Trophoblast cell (in vitro differentiated cells and primary cell): ENCODE measurements at regions not wholly inside any gene's neighbourhood (a gene's known extent, or its start where the extent isn't known, plus 50 kb on each side); places are given as distances from the start of the nearest gene placed in this dataset.
A peak's percentile ranks its signal among the peaks of the same experiment; 100 is the strongest.

Experiments
- DNase-seq, 2 donors: peaks; one replicate each; pipeline ENCODE4 v3.0.0-alpha.2; 2016
- H2AFZ ChIP-seq: 2 replicates; pipeline ENCODE4 v1.6.1; 2013; ENCODE audit warnings: low read length, moderate library complexity, mild to moderate bottlenecking; ENCODE audit not compliant: insufficient read depth, poor library complexity
- H2AK5ac ChIP-seq: 2 replicates; pipeline ENCODE4 v1.6.1; 2013; ENCODE audit warnings: mild to moderate bottlenecking, low read length
- H2BK120ac ChIP-seq: 2 replicates; pipeline ENCODE4 v1.6.1; 2013; ENCODE audit warnings: low read length, mild to moderate bottlenecking, moderate library complexity; ENCODE audit not compliant: insufficient read depth, poor library complexity
- H2BK12ac ChIP-seq: 2 replicates; pipeline ENCODE4 v1.6.1; 2013; ENCODE audit warnings: mild to moderate bottlenecking, low read length, moderate library complexity
- H2BK5ac ChIP-seq: 2 replicates; pipeline ENCODE4 v1.6.1; 2013; ENCODE audit warnings: low read length, low read depth, moderate library complexity, mild to moderate bottlenecking; ENCODE audit not compliant: poor library complexity
- H3K14ac ChIP-seq: 2 replicates; pipeline ENCODE4 v1.6.1; 2013; ENCODE audit warnings: mild to moderate bottlenecking, low read length
- H3K18ac ChIP-seq: 2 replicates; pipeline ENCODE4 v1.6.1; 2013; ENCODE audit warnings: mild to moderate bottlenecking, low read length
- H3K23ac ChIP-seq: 2 replicates; pipeline ENCODE4 v1.6.1; 2013; ENCODE audit warnings: low read length
- H3K27ac ChIP-seq: 2 replicates; pipeline ENCODE4 v1.5.1; 2013; ENCODE audit warnings: low read depth, mild to moderate bottlenecking, inconsistent platforms, low read length, moderate library complexity
- H3K27me3 ChIP-seq: 2 replicates; pipeline ENCODE4 v1.6.1; 2013; ENCODE audit warnings: inconsistent platforms, mild to moderate bottlenecking, low read length, moderate library complexity; ENCODE audit not compliant: insufficient read depth
- H3K36me3 ChIP-seq, 2 experiments: 1 replicate in 1 of 2; 2 replicates in 1 of 2; pipeline ENCODE4 v1.6.1; 2013; ENCODE audit warnings: low read length in 2 of 2, mild to moderate bottlenecking in 2 of 2, moderate library complexity in 1 of 2; ENCODE audit not compliant: insufficient read depth in 2 of 2, control insufficient read depth in 1 of 2
- H3K4ac ChIP-seq: 2 replicates; pipeline ENCODE4 v1.6.1; 2013; ENCODE audit warnings: low read depth, mild to moderate bottlenecking, low read length, moderate library complexity
- H3K4me1 ChIP-seq, 2 experiments: 1 replicate in 1 of 2; 2 replicates in 1 of 2; pipeline ENCODE4 v1.6.1; 2013; ENCODE audit warnings: low read length in 2 of 2, mild to moderate bottlenecking in 2 of 2, moderate library complexity in 1 of 2; ENCODE audit not compliant: insufficient read depth in 2 of 2, control insufficient read depth in 1 of 2
- H3K4me2 ChIP-seq: 2 replicates; pipeline ENCODE4 v1.6.1; 2013; ENCODE audit warnings: inconsistent platforms, mild to moderate bottlenecking, low read length, moderate library complexity
- H3K4me3 ChIP-seq: 2 replicates; pipeline ENCODE4 v1.5.1; 2013; ENCODE audit warnings: mild to moderate bottlenecking, low read depth, low read length, inconsistent platforms
- H3K79me1 ChIP-seq: one replicate; pipeline ENCODE4 v1.6.1; 2013; ENCODE audit warnings: low read length
- H3K79me2 ChIP-seq: 2 replicates; pipeline ENCODE4 v1.6.1; 2013; ENCODE audit warnings: low read length, mild to moderate bottlenecking; ENCODE audit not compliant: control insufficient read depth, insufficient read depth, poor library complexity
- H3K9ac ChIP-seq: 2 replicates; pipeline ENCODE4 v1.6.1; 2013; ENCODE audit warnings: mild to moderate bottlenecking, low read length
- H3K9me3 ChIP-seq: 2 replicates; pipeline ENCODE4 v1.6.1; 2013; ENCODE audit warnings: low read depth, mild to moderate bottlenecking, control low read depth, inconsistent platforms, low read length; ENCODE audit not compliant: insufficient read depth
- H4K12ac ChIP-seq: 2 replicates; pipeline ENCODE4 v1.6.1; 2013; ENCODE audit warnings: low read depth, mild to moderate bottlenecking, low read length, moderate library complexity
- H4K8ac ChIP-seq: 2 replicates; pipeline ENCODE4 v1.6.1; 2013; ENCODE audit warnings: low read depth, mild to moderate bottlenecking, low read length, moderate library complexity
- H4K91ac ChIP-seq: one replicate; pipeline ENCODE4 v1.6.1; 2013; ENCODE audit warnings: low read depth, mild to moderate bottlenecking, low read length, moderate library complexity
- WGBS: extraction: QIAGEN DNeasy Blood & Tissue Kit; methylation state at CpG from one replicate; pipeline ENCODE4 v1.1.7; 2013; ENCODE audit warnings: missing lambda C conversion rate; ENCODE audit not compliant: insufficient read length, insufficient coverage; ENCODE audit errors: extremely low coverage; 5-methylcytosine and 5-hydroxymethylcytosine counted together

GRCh38 chr2:83908750-83909149 is 550.3 kb downstream of the SUCLG1 start:
- no peak overlapping the region for H3K9ac ChIP-seq
- no peak overlapping the region for H2AFZ ChIP-seq
- no peaks in the 10 kb centered on the region for H3K9me3 ChIP-seq
- no peaks in the 10 kb centered on the region for H3K27me3 ChIP-seq
- no peak overlapping the region for H2BK12ac ChIP-seq
- H3K4me3 ChIP-seq: no peak overlapping the region
- no peaks in the 10 kb centered on the region for H3K79me1 ChIP-seq
- H3K14ac ChIP-seq: no peak overlapping the region
- H3K18ac ChIP-seq: no peak overlapping the region
- H4K12ac ChIP-seq: no peak overlapping the region
- no peaks in the 10 kb centered on the region for H3K36me3 ChIP-seq
- no peak overlapping the region for H2BK5ac ChIP-seq
- no peak overlapping the region for H4K91ac ChIP-seq
- no peak overlapping the region for H3K4me2 ChIP-seq
- no peak for DNase-seq
- no peak overlapping the region for H3K23ac ChIP-seq
- no peak overlapping the region for H2BK120ac ChIP-seq
- H2AK5ac ChIP-seq: no peak overlapping the region
- no peaks in the 10 kb centered on the region for H3K4me1 ChIP-seq
- H3K27ac ChIP-seq: no peak overlapping the region
- no peak overlapping the region for H3K4ac ChIP-seq
- no peak overlapping the region for H4K8ac ChIP-seq
- no peaks in the 10 kb centered on the region for H3K79me2 ChIP-seq

- no peak overlapping the region for H3K14ac ChIP-seq
- H2AFZ ChIP-seq: no peak overlapping the region
- DNase-seq: no peak
- H3K18ac ChIP-seq: no peak overlapping the region
- no peak overlapping the region for H4K91ac ChIP-seq
- no peaks in the 10 kb centered on the region for H3K79me2 ChIP-seq
- no peak overlapping the region for H4K12ac ChIP-seq
- H3K9me3 ChIP-seq: no peaks in the 10 kb centered on the region
- no peak overlapping the region for H3K4me2 ChIP-seq
- no peaks in the 10 kb centered on the region for H3K36me3 ChIP-seq
- no peak overlapping the region for H2BK120ac ChIP-seq
- H3K4ac ChIP-seq: no peak overlapping the region
- H3K27ac ChIP-seq: no peak overlapping the region
- no peak overlapping the region for H3K9ac ChIP-seq
- H2BK12ac ChIP-seq: no peak overlapping the region
- H3K27me3 ChIP-seq: no peaks in the 10 kb centered on the region
- H3K79me1 ChIP-seq: no peaks in the 10 kb centered on the region
- no peaks in the 10 kb centered on the region for H3K4me1 ChIP-seq
- H3K4me3 ChIP-seq: no peak overlapping the region
- no peak overlapping the region for H4K8ac ChIP-seq
- no peak overlapping the region for H3K23ac ChIP-seq
- no CpG with 5 or more reads among the region's 3 CpGs for WGBS
- no peak overlapping the region for H2BK5ac ChIP-seq
- no peak overlapping the region for H2AK5ac ChIP-seq
Observed at GRCh38 chr2:83901317-83901716, 557.8 kb downstream of the SUCLG1 start.

GRCh38 chr2:83900862-83901261 is 558.2 kb downstream of the SUCLG1 start:
- H3K4ac ChIP-seq: no peak overlapping the region
- H3K9me3 ChIP-seq: no peaks in the 10 kb centered on the region
- H3K27me3 ChIP-seq: no peaks in the 10 kb centered on the region
- H2BK12ac ChIP-seq: no peak overlapping the region
- no peak overlapping the region for H3K27ac ChIP-seq
- H3K23ac ChIP-seq: no peak overlapping the region
- no peak overlapping the region for H2BK120ac ChIP-seq
- no peaks in the 10 kb centered on the region for H3K4me1 ChIP-seq
- H3K14ac ChIP-seq: no peak overlapping the region
- no peaks in the 10 kb centered on the region for H3K79me1 ChIP-seq
- H2BK5ac ChIP-seq: no peak overlapping the region
- H4K8ac ChIP-seq: no peak overlapping the region
- no peak overlapping the region for H2AFZ ChIP-seq
- H3K36me3 ChIP-seq: no peaks in the 10 kb centered on the region
- no peak overlapping the region for H4K12ac ChIP-seq
- H3K9ac ChIP-seq: no peak overlapping the region
- H2AK5ac ChIP-seq: no peak overlapping the region
- H4K91ac ChIP-seq: no peak overlapping the region
- whole genome bisulfite sequencing: no CpG with 5 or more reads among the region's 1 CpG
- H3K4me2 ChIP-seq: no peak overlapping the region
- H3K79me2 ChIP-seq: no peaks in the 10 kb centered on the region
- H3K4me3 ChIP-seq: no peak overlapping the region
- DNase-seq: peak in 1 of 2 donors; percentile 62
- H3K18ac ChIP-seq: no peak overlapping the region

GRCh38 chr2:83899271-83899670 is 559.8 kb downstream of the SUCLG1 start:
- Histone ChIP-seq H4K91ac (no peak overlapping the region), H2BK12ac (no peak overlapping the region)

More at GRCh38 chr2:83899271-83899670, 559.8 kb downstream of the SUCLG1 start:
- no peak overlapping the region for H3K14ac ChIP-seq
- H4K8ac ChIP-seq: no peak overlapping the region
- no peak overlapping the region for H3K4me2 ChIP-seq
- H2BK120ac ChIP-seq: no peak overlapping the region
- no peaks in the 10 kb centered on the region for H3K79me1 ChIP-seq
- DNase-seq: peak in 1 of 2 donors; percentile 66
- no peak overlapping the region for H2AK5ac ChIP-seq
- H3K4me3 ChIP-seq: no peak overlapping the region
- H3K9ac ChIP-seq: no peak overlapping the region
- H3K79me2 ChIP-seq: no peaks in the 10 kb centered on the region
- no peak overlapping the region for H2AFZ ChIP-seq
- no peak overlapping the region for H3K23ac ChIP-seq
- H3K18ac ChIP-seq: no peak overlapping the region
- no CpG with 5 or more reads among the region's 1 CpG for WGBS
- H4K12ac ChIP-seq: no peak overlapping the region
- no peak overlapping the region for H3K27ac ChIP-seq
- H3K9me3 ChIP-seq: no peaks in the 10 kb centered on the region
- H2BK5ac ChIP-seq: no peak overlapping the region
- H3K36me3 ChIP-seq: no peaks in the 10 kb centered on the region
- H3K4me1 ChIP-seq: no peaks in the 10 kb centered on the region
- no peak overlapping the region for H3K4ac ChIP-seq
- H3K27me3 ChIP-seq: no peaks in the 10 kb centered on the region
